Left lung (tissue), 4 donors: ENCODE measurements at regions not wholly inside any gene's neighbourhood (a gene's known extent, or its start where the extent isn't known, plus 50 kb on each side); places are given as distances from the start of the nearest gene placed in this dataset.
"Not testable (repeated sequence)": the region's sequence is repeated elsewhere in the genome, so short reads cannot be mapped to it uniquely, and the experiment has no call there.

Experiments used
- ATAC-seq: fragments of 200-7000 bp; cut with Tn5 transposase; one replicate; pipeline ENCODE4 v1.9.1; 2020; ENCODE audit warnings: moderate library complexity
- DNase-seq, 4 donors: peaks; one replicate each; pipeline ENCODE4 v3.0.0-alpha.2; 2013 to 2020
- H3K27ac ChIP-seq, 2 donors: fragments of 200-600 bp; sonication (generic) in 1 of 2; one replicate each; pipeline versions ENCODE4 v1.5.0 to v1.8.0; 2020 to 2021
- H3K27me3 ChIP-seq, 2 donors: fragments of 200-600 bp; sonication (generic) in 1 of 2; one replicate each; pipeline versions ENCODE4 v1.5.0 to v1.8.0; 2020 to 2021
- H3K36me3 ChIP-seq, 2 donors: fragments of 200-600 bp; sonication (generic) in 1 of 2; one replicate each; pipeline versions ENCODE4 v1.5.0 to v1.8.0; 2020 to 2021
- H3K4me1 ChIP-seq, 2 donors: fragments of 200-600 bp; one replicate each; pipeline ENCODE4 v1.8.0; 2021
- H3K4me3 ChIP-seq, 2 donors: fragments of 200-600 bp; sonication (generic) in 1 of 2; one replicate each; pipeline versions ENCODE4 v1.5.0 to v1.8.0; 2020 to 2021; ENCODE audit warnings: mild to moderate bottlenecking in 1 of 2
- H3K9me3 ChIP-seq, 2 donors: fragments of 200-600 bp; sonication (generic) in 1 of 2; one replicate each; pipeline versions ENCODE4 v1.5.0 to v1.8.0; 2020 to 2021
- CTCF ChIP-seq, 2 donors: fragments of 200-600 bp; sonication (generic) in 1 of 2; IDR thresholded peaks; one replicate each; pipeline versions ENCODE4 v1.5.0 to v1.8.0; 2021; ENCODE audit warnings: antibody characterized with exemption in 2 of 2
- intact Hi-C, 2 donors: fragments of 100-400 bp; cut with DNase I; formaldehyde crosslinking; loops; one replicate each; pipeline versions ENCODE4 v1.11.2 to v1.14.2; 2022
- donor health status: DM: no; HTN: yes; CAD: no.
- donor health status: DM: no; HTN: no; CAD: no.

GRCh38 chr7:39855325-39855674 lies 94.8 kb upstream of the CDK13 start:
- Histone ChIP-seq H3K36me3 (no peaks in the 10 kb centered on the region), H3K4me3 (peak overlapping the region; percentile 15 to 17), H3K4me1 (no peaks in the 10 kb centered on the region), H3K27ac (no peak overlapping the region), H3K27me3 (peaks cover 6 to 18% of the 10 kb centered on the region in 2 donors), H3K9me3 (no peaks in the 10 kb centered on the region)
- DNase-seq: no peak
- no peak for ATAC-seq
- no peak for TF ChIP-seq CTCF (IDR thresholded peaks at IDR 0.05)
- intact Hi-C loops: no loop called here

- H3K27me3 ChIP-seq, DNase-seq, H3K27ac ChIP-seq, H3K36me3 ChIP-seq, ATAC-seq, H3K4me1 ChIP-seq, H3K4me3 ChIP-seq, intact Hi-C loops, H3K9me3 ChIP-seq: not testable (repeated sequence)
These were observed 86.3 kb upstream of the CDK13 start for GRCh38 chr7:39863675-39864322.

GRCh38 chr7:39869888-39870522 lies 80.1 kb upstream of the CDK13 start:
- H3K9me3 ChIP-seq, DNase-seq, H3K27ac ChIP-seq, H3K27me3 ChIP-seq, H3K36me3 ChIP-seq, H3K4me3 ChIP-seq, intact Hi-C loops, H3K4me1 ChIP-seq, ATAC-seq: not testable (repeated sequence)

- H3K9me3 ChIP-seq, intact Hi-C loops, H3K4me1 ChIP-seq, H3K4me3 ChIP-seq, H3K36me3 ChIP-seq, ATAC-seq, H3K27ac ChIP-seq, H3K27me3 ChIP-seq, DNase-seq: not testable (repeated sequence)
These were observed 78.4 kb upstream of the CDK13 start for GRCh38 chr7:39871610-39872009.

- Histone ChIP-seq H3K27me3 (no peaks in the 10 kb centered on the region), H3K36me3 (no peaks in the 10 kb centered on the region), H3K27ac (no peak overlapping the region), H3K9me3 (peaks cover 0 to 27% of the 10 kb centered on the region in 2 donors), H3K4me3 (no peak overlapping the region), H3K4me1 (no peaks in the 10 kb centered on the region)
- intact Hi-C loops: no loop called here
- ATAC-seq: no peak
- DNase-seq: no peak
- TF ChIP-seq CTCF (IDR thresholded peaks at IDR 0.05): no peak
These were observed 69.5 kb upstream of the CDK13 start for GRCh38 chr7:39880556-39880955.

GRCh38 chr7:39882148-39882784 lies 67.8 kb upstream of the CDK13 start:
- intact Hi-C loops: no loop called here
- no peak for TF ChIP-seq CTCF (IDR thresholded peaks at IDR 0.05)
- H3K4me1 ChIP-seq: no peaks in the 10 kb centered on the region
- ATAC-seq: no peak
- no peaks in the 10 kb centered on the region for H3K36me3 ChIP-seq
- peaks cover 0 to 27% of the 10 kb centered on the region in 2 donors for H3K9me3 ChIP-seq
- H3K27me3 ChIP-seq: no peaks in the 10 kb centered on the region
- no peak for DNase-seq
- H3K27ac ChIP-seq: no peak overlapping the region
- no peak overlapping the region for H3K4me3 ChIP-seq
